A172 (cell line): ENCODE measurements at regions not wholly inside any gene's neighbourhood (a gene's known extent, or its start where the extent isn't known, plus 50 kb on each side); places are given as distances from the start of the nearest gene placed in this dataset.
"Not testable (repeated sequence)": the region's sequence is repeated elsewhere in the genome, so short reads cannot be mapped to it uniquely, and the experiment has no call there.

Source experiments
- DNase-seq: peaks from one replicate; pipeline ENCODE4 v3.0.0-alpha.2; 2015; ENCODE audit warnings: low spot score

DNA sequence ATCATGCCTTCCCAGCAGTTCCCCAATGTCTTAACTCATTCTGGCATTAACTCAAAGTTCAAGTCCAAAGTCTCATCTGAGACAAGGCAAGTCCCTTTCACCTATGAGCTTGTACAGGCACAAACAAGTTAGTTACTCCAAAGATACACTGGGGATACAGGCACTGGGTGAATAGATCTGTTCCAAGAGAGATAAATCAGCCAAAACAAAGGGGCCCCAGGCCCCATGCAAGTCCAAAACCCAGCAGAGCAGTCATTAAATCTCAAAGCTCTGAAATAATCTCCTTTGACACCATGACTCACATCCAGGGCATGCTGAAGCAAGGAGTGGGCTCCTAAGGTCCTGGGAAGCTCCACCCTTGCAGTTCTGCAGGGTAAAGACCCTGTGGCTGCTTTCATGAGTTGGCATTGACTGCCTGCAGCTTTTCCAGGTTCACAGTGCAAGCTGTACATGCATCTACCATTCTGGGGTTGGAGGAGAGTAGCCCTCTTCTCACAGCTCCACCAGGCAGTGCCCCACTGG is 332.2 kb upstream of the KIF2B start:
- no peak for DNase-seq

DNA sequence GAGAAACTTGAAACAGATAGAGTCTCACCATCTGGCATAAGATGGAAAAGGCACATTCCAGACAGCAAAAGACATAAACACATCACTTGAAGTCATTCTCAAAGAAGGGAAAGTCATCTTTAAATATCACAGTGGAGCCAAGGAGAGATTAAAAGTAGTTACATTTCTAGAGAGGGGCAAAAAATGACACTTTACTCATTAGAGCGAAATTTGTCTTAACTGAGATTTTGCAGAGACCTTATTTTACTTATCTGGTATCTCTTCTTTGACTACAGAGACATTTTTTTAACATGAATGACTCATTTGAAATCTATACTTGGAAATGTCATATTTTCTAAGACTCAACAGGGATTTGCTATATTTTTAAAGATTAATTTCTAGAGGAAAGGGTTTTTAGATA is 339.0 kb upstream of the KIF2B start:
- DNase-seq, result no peak

DNA sequence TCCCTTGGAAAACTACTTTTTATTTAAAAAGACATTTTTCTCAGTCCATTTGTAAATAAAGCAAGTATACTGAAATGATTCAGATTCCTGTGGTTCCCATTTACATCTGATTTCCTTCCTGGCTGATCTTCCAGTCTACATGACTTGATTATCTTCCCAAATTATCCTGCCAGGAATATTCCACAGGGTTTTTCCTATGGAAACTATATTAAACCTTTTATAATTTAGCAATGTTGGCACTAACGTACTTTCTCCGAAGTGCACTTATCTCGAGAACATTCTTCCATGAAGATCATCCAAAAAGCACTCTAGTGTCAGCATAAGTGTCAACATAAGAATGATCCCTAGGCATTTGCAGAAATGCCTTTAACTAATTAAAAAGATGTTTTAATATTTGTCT is 347.7 kb upstream of the KIF2B start:
- DNase-seq, result no peak

DNA sequence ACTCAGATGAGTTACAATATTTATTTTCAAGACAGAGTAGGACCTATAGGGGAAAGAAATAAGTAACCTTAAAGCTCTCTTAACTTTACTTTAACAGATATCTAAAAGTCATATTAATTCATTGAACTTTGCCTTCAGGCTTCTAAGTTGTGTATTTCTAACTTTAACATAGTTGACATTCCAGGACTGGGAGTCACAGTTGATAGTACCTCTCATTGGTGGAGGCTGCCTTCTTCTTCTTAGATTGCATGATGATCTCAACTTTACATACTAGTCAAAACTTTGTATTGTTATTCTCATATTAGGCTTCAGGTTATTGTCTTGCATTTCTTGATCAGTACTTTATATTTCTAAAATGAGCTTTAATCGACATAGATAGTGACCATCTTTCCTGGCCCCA is 350.1 kb upstream of the KIF2B start:
- DNase-seq, result peak; percentile 33

DNA sequence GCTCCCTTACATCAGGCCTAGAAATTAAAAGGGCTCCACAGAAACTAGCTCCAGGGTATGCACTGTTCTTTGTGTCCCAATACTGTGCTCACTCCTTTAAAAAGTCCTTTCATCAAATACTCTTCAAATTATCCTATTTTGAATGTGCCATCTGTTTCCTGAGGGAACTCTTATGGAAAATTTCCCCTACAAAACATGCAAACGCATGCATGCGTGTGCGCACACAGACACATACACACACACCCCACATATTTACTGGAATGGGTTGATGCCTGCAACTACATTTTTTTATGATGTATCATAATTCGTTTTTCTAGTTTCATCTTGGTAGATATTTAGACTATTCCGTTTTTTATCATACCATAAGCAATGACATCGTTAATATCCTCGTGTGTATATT is 351.2 kb upstream of the KIF2B start:
- DNase-seq, result no peak

DNA sequence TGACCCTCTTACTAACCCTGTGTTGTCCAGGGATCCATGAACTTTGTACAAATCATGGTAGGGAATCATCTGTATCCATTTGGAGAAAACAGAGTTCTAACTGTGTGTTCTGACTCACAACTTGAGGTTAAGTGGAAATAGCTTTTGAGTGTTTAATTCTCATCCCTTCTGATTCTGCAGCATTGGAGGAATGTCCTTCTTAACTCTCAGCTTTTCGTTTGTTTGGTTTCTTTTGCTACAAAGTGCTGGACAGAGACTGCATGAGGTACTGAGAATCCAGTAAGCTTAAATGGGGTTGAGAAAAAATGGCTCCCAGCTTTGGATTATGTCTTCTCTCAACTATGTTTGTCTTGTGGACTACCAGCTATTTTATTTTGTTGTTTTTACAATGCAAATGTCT is 352.1 kb upstream of the KIF2B start:
- no peak for DNase-seq

DNA sequence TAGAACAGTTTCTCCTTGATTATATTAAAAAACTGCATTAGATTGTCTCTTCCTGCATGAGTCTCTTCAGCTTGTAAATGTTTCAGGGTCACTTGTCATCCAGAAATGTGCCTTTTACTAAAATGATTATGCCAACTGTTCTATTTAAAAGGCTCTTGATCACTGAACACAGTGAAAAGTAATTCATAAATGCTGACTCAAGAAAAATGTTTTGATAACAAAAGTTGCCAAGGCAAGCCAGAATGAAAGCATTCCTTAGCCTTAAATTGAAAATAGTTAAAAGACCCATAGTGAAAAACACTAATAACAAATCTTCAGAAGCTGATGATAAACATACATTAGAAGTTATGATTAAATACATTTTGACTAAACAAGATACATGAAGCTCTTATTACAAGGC is 356.0 kb upstream of the KIF2B start:
- no peak for DNase-seq

DNA sequence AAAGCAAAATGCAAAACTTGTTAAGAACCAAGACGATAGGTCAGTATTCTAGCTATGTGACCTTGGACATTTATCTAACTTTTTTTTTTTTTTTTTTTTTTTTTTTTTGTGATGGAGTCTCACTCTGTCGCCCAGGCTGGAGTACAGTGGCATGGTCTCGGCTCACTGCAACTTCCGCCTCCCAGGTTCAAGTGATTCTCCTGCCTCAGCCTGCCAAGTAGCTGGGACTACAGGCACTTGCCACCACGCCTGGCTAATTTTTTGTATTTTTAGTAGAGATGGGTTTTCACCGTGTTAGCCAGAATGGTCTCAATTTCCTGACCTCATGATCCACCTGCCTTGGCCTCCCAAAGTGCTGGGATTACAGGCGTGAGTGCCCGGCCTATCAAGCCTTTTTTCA is 358.3 kb upstream of the KIF2B start:
- not testable (repeated sequence) for DNase-seq

DNA sequence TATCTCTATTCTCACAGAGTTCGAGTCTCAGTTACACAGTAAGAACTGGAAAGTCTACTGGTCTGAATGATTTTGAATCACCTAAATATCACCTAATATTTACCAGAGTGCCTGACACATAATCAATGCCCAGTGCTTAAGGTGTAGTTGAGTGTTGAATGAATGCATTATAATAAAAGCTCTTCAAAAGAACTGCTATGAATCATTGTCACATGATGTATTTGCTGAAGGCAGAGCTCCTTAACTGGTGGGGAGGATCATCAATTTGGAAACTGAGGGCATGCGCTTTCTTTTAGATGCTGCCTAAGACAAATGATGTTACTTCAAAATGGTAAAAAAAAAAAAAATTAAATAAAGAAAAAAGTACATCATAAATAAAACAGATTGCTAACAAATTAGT is 359.4 kb upstream of the KIF2B start:
- DNase-seq, result no peak

DNA sequence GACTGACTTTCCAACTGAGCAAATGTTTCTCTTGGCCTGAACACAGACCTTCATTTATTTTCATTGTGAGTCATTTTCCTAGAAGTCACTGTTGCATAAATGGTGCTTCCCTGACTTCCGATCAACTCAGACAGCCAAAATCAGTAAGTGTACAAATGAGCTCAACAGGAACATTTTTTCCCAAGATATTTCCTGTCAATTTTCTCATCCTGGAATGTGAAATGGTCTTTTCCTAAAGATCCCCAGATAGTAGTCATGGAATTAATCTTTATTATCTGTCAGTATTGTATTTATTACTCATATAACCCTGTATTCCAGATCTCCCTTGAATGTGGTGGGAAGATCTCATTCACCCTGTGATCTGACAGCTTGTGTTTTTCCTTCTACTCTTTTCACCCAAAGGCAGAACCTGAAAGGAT is 360.3 kb upstream of the KIF2B start:
- peak; percentile 39 for DNase-seq

DNA sequence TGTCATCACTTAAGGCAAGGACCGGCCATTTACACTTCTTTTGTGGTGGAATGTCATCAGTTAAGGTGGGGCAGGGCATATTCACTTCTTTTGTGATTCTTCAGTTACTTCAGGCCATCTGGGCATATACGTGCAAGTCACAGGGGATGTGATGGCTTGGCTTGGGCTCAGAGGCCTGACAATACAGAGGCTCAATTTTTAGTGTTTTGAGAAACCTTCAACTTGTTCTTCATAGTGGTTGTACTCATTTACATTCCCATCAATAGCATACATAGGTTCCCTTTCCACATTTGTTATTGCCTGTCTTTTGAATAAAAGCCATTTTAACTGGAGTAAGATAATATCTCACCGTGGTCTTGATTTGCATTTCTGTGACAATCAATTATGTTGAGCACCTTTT is 366.8 kb upstream of the KIF2B start:
- DNase-seq, result not testable (repeated sequence)

DNA sequence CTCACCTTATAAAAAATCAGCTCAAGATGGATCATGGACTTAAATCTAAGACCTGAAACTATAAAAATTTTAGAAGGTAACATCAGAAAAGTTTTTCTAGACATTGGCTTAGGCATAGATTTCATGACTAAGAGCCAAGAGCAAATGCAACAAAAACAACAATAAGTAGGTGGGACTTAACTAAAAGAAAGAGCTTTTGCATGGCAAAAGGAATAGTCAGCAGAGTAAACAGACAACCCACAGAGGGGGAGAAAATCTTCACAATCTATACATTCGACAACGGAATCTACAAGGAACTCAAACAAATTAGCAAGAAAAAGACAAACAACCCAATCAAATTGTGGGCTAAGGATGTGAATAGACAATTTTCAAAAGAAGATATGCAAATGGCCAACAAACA is 368.4 kb upstream of the KIF2B start:
- no peak for DNase-seq

DNA sequence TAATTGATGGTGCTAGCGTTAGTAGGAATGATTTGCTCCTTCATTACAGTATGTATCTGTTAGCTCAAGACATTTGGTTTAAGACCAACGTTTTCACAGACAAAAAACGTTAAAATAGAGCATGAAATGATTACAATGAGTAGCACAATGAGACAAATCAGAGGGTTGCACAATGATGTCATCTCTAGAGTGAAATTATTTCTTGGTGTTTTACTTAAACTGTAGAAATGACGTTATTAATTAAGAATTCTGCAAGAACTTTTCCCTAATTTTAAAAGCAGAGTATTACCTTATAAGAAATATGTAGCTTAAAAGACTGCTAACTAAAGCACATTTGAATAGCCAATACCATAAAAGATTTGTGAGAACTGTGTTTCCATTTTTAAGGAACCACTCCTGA is 373.4 kb upstream of the KIF2B start:
- DNase-seq, result no peak

DNA sequence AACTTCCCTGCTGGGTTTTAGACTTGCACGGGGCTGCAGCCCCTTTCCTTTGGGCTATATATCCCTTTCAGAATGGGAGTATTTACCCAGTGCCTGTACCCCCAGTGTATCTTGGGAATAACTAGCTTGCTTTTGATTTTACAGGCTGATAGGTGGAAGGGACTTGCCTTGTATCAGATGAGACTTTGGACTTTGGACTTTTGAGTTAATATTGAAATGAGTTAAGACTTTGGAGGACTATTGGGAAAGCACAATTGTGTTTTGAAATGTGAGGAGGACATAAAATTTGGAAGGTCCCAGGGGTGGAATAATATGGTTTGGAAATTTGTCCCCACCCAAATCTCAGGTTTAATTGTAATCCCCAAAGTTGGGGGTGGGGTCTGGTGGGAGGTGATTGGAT is 393.8 kb upstream of the KIF2B start:
- DNase-seq, result no peak

DNA sequence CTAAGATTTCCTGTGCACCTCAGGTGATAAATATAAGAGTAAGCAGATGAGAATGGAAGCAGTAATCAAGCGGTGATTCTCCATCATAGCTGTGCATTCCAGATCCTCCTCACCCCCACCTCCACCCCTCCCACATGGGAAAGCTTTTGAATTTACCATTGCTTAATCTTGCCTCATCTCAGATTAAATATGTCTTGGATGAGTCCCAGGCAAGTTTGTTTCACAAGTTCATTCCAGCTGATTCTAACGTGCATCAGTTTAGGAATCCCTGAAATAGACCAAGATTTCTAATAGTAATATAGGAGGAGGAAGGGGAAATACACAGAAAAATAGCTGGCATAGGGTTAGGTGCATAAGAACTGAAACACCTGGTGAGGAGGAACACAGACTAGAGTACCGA is 396.2 kb upstream of the KIF2B start:
- DNase-seq, result no peak

DNA sequence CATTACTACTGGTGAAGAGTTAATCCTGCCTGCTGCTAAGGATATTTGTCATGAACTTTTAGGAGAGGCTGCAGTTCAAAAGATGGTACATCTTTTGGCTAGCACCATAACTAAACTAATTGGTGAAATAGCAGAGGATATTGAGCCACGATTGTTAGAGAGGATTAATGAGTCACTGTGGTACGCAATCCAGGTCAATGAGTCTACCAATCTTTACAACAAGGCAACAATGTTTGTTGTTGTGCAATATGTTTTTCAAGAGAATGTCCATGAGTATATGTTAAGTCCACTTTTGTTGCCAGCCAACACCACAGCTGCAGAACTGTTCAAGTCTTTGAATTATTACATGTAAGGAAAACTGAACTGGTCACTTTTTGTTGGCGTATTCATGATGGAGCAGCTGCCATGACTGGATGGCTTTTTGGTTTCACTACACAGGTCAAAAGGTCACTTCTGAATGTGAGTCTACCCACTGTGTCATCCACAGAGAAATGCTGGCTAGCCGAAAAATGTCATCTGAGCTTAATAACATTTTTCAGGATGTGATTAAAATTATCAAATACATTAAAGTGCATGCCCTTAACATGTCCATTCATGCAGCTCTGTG is 402.6 kb upstream of the KIF2B start:
- no peak for DNase-seq

DNA sequence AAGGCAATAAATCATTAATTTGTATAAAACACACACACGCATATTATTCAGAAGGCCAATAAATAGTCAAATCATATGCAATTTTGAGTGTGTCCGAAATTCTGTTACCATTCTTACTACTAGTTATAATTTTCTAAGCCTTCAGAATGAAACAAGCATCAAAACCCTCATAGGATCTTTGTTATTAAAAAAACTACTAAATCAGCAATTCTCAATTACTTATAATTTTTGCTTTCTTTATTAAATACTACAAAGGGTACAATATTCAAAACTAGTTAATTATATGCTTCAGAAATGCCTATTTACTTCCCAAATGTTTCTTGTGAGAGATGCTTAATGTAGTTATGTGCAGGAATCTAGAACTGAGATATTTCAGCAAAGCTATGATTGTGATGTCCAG is 413.1 kb upstream of the KIF2B start:
- no peak for DNase-seq

DNA sequence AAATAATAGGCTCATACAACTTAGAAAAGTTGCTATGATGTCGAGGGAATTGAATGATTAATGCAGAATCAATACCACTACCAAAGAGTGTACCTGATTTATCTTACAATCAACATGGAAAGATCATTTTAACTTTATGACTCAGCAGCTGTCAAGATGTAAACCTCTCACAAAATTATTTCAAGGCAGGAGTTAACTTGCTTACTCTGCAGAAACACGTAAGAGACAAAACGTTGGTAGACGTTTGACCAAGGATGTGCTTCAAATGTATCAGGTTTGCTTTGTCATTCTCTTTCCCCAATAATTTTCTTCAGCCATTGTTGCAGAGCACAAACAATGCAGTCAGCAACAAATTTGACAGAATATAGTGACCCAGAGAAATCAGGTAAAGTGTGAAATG is 415.8 kb upstream of the KIF2B start:
- DNase-seq, result no peak

DNA sequence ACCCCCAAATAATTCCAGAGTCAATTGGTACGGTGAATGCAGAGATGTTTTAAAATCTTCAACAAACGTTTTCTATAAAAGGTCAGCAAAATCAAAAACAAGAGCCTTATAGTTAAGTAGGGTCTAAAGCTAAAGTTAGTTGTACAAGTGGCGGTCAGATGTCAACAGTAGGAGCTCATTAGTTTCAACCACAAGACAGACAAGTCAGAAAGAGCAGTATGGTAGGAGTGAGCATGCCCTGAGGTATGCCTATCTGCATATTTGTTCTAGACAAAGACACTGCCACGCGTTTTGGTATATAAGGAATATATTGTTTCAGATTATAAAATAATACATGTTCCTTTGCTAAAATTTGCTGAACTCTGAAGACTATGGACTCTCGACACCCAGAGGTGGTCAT is 431.5 kb upstream of the KIF2B start:
- no peak for DNase-seq

DNA sequence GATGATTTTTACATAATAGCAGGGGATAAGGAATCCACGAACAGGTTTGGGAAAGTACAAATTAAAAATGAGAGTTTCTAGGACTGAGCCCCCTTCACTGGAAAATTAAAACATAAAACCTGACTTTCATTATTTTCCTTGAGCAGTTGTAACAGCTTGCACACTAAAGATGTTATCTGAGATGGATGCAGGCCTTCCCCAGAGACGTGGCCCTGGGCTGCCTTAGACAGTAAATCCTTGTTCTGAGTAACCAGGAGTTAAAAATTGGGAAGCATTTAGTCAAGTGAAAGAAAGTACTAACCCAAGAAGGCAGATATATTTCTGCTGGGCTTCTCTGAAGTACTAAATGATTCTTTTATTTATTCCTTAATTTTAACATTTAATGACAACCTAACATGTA is 432.2 kb upstream of the KIF2B start:
- DNase-seq, result no peak

DNA sequence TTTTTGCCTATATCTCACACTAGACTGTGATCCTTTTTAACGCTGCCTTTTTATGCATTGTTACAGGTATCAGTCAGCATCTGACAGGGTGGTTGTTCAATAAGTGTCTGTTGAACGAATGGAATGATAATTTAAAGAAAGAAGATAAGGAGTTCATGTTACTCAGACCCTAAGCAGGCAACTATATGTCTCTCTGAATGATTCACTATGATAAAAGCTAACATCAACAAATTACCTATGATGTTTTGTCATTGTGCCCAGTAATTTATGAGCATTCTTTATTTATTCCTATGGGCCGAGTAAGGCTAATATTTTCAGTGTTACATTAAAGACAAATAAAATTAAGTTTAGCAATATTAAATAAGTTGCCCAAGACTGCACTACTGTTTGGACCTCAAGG is 435.0 kb upstream of the KIF2B start:
- DNase-seq, result no peak

DNA sequence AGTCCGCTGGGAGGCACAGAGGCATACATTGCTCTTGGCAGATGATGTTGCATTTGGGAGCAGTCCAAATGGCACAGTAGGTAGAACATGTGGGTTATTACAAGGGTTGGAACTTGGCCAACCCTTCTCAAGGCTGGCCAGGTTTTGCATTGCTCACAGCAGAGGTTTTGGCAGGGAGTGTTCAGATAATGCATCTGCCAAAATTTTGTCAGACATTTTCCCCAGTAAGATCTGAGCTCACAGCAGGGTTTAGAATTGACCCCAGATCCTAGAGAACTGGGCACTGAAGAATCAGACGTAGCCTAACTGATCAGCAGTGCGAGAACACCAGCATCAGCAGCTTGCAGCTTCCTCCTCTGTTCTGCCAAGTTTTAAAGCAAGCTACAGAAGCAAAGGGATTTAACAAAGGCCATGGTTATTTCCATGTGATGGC is 468.8 kb upstream of the KIF2B start:
- DNase-seq, result no peak

DNA sequence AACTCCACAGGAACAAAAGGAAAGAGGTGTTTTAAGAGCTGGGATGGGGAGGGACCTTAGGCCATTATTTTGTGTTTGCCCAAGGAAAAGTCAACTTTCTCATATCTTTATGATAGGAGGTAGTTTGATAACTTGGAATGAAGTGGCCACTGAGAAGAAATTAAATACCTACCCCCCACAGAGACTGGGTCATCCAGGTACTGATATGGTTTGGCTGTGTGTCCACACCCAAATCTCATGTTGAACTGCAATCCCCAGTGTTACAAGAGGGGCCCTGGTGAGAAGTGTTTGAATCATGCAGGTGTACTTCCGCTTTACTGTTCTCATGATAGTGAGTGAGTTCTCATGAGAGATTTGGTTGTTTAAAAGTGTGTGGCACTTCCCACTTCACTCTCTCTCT is 477.9 kb upstream of the KIF2B start:
- DNase-seq, result no peak

DNA sequence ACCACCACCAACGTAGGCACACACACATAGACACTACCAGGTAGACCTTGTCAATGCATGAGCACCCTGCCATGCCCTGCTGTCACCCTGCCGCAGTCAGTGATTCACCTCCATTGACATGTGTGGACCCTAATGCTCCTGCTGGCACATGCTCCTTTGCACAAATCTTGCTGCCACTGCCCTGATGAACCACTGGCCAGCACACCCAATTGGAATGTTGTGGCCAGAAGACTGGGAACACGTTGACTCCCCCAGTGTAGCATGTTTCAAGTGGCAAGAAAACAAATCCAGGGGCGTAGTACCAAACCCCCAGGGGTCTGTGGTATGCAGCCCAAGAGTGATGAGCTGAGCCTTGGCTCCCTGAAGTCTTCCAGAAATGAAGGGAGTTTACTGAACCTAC is 486.4 kb upstream of the KIF2B start:
- no peak for DNase-seq
